GM21528 (cell line): ENCODE measurements at regions not wholly inside any gene's neighbourhood (a gene's known extent, or its start where the extent isn't known, plus 50 kb on each side); places are given as distances from the start of the nearest gene placed in this dataset.

Experiments
- ATAC-seq: cut with Tn5 transposase; IDR thresholded peaks from one replicate; pipeline ENCODE4 v1.9.1; 2021; ENCODE audit warnings: mild to moderate bottlenecking, moderate library complexity; ENCODE audit not compliant: unreplicated experiment, low FRiP score

GRCh38 chr5:173716058-173716682, 99.7 kb upstream of the BOD1 start:
- ATAC-seq, result no peak

GRCh38 chr5:173717959-173718358, 101.5 kb upstream of the BOD1 start:
- ATAC-seq, result no peak

- ATAC-seq, result no peak
Measured at GRCh38 chr5:173718469-173718868, 102.0 kb upstream of the BOD1 start.

- ATAC-seq, result no peak
Measured at GRCh38 chr5:173719731-173720082, 103.3 kb upstream of the BOD1 start.

- ATAC-seq, result no peak
Measured at GRCh38 chr5:173720286-173720952, 104.0 kb upstream of the BOD1 start.

GRCh38 chr5:173720953-173721600, 104.6 kb upstream of the BOD1 start:
- no peak for ATAC-seq

- ATAC-seq, result no peak
Measured at GRCh38 chr5:173721601-173722232, 105.3 kb upstream of the BOD1 start.

- no peak for ATAC-seq
Measured at GRCh38 chr5:173726846-173727557, 110.6 kb upstream of the BOD1 start.

GRCh38 chr5:173727839-173728778, 111.7 kb upstream of the BOD1 start:
- no peak for ATAC-seq

GRCh38 chr5:173729079-173729765, 112.8 kb upstream of the BOD1 start:
- ATAC-seq, result no peak

GRCh38 chr5:173730632-173731298, 114.3 kb upstream of the BOD1 start:
- ATAC-seq, result no peak

GRCh38 chr5:173733021-173733420, 116.6 kb upstream of the BOD1 start:
- ATAC-seq, result no peak

GRCh38 chr5:173733425-173733824, 117.0 kb upstream of the BOD1 start:
- no peak for ATAC-seq

- peak; percentile 63 for ATAC-seq
Measured at GRCh38 chr5:173733831-173734501, 117.5 kb upstream of the BOD1 start.

- no peak for ATAC-seq
Measured at GRCh38 chr5:173734716-173735115, 118.3 kb upstream of the BOD1 start.

GRCh38 chr5:173735184-173735583, 118.7 kb upstream of the BOD1 start:
- no peak for ATAC-seq

GRCh38 chr5:173735691-173736090, 119.2 kb upstream of the BOD1 start:
- ATAC-seq, result no peak

GRCh38 chr5:173736374-173736773, 119.9 kb upstream of the BOD1 start:
- ATAC-seq, result no peak
